Parathyroid adenoma (tissue), 2 donors: ENCODE measurements at regions not wholly inside any gene's neighbourhood (a gene's known extent, or its start where the extent isn't known, plus 50 kb on each side); places are given as distances from the start of the nearest gene placed in this dataset.
A peak's percentile ranks its signal among the peaks of the same experiment; 100 is the strongest.

Experiments
- H2AFZ ChIP-seq: fragments of 300-600 bp; sonication (generic); one replicate; pipeline ENCODE4 v1.7.0; 2017; ENCODE audit warnings: antibody characterized with exemption, mild to moderate bottlenecking
- H3K27ac ChIP-seq: fragments of 300-600 bp; sonication (generic); one replicate; pipeline ENCODE4 v1.7.0; 2017
- H3K27me3 ChIP-seq: fragments of 300-600 bp; sonication (generic); one replicate; pipeline ENCODE4 v1.7.0; 2017; ENCODE audit warnings: low read length; ENCODE audit not compliant: control insufficient read depth, insufficient read depth
- H3K36me3 ChIP-seq: fragments of 300-600 bp; sonication (generic); one replicate; pipeline ENCODE4 v1.7.0; 2017; ENCODE audit warnings: low read length; ENCODE audit not compliant: control insufficient read depth, insufficient read depth
- H3K4me1 ChIP-seq: fragments of 300-600 bp; sonication (generic); one replicate; pipeline ENCODE4 v1.7.0; 2017; ENCODE audit warnings: control low read depth
- H3K4me2 ChIP-seq: fragments of 300-600 bp; sonication (generic); one replicate; pipeline ENCODE4 v1.7.0; 2017; ENCODE audit warnings: low read length
- H3K4me3 ChIP-seq: fragments of 300-600 bp; sonication (generic); one replicate; pipeline ENCODE4 v1.7.0; 2017; ENCODE audit warnings: low read depth, low read length
- H3K79me2 ChIP-seq: fragments of 300-600 bp; sonication (generic); one replicate; pipeline ENCODE4 v1.7.0; 2017; ENCODE audit warnings: control low read depth
- H3K9ac ChIP-seq: fragments of 300-600 bp; sonication (generic); one replicate; pipeline ENCODE4 v1.7.0; 2017; ENCODE audit warnings: mild to moderate bottlenecking
- H3K9me3 ChIP-seq: fragments of 300-600 bp; sonication (generic); one replicate; pipeline ENCODE4 v1.7.0; 2017; ENCODE audit warnings: low read length; ENCODE audit not compliant: control insufficient read depth
- TF ChIP-seq, protein P1 (sequence below): fragments of 300-600 bp; sonication (generic); IDR thresholded peaks from one replicate; pipeline ENCODE4 v1.7.0; 2017; ENCODE audit warnings: antibody characterized with exemption, mild to moderate bottlenecking
- donor health status: primary hyperparathyroidism.

DNA sequence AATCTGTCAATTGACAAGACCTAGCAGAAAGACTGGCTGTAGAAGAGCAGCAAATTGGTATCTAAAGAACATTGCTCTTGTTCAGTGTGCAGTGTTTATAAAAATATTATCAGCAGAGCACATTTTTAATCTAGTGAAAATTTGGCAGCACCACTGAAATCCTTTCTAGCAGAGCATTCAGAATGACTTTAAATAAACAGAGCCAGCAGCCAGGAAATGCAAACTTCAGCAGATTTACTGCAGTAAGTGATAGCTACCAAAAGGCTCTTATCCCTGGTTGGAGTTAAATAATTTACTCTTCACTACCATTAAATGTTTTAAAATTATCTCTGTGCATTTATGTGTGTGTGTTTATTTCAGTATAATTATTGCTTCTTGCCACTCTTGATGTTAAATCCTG lies 590.9 kb upstream of the CITED2 start:
- TF ChIP-seq, protein P1, sequence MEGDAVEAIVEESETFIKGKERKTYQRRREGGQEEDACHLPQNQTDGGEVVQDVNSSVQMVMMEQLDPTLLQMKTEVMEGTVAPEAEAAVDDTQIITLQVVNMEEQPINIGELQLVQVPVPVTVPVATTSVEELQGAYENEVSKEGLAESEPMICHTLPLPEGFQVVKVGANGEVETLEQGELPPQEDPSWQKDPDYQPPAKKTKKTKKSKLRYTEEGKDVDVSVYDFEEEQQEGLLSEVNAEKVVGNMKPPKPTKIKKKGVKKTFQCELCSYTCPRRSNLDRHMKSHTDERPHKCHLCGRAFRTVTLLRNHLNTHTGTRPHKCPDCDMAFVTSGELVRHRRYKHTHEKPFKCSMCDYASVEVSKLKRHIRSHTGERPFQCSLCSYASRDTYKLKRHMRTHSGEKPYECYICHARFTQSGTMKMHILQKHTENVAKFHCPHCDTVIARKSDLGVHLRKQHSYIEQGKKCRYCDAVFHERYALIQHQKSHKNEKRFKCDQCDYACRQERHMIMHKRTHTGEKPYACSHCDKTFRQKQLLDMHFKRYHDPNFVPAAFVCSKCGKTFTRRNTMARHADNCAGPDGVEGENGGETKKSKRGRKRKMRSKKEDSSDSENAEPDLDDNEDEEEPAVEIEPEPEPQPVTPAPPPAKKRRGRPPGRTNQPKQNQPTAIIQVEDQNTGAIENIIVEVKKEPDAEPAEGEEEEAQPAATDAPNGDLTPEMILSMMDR = no peak
- no peaks in the 10 kb centered on the region for H3K27me3 ChIP-seq
- H3K4me2 ChIP-seq = peak overlapping the region; percentile 49
- no peaks in the 10 kb centered on the region for H3K9me3 ChIP-seq
- H3K4me1 ChIP-seq = peaks cover 51% of the 10 kb centered on the region
- peak overlapping the region; percentile 87 for H3K27ac ChIP-seq
- H3K9ac ChIP-seq = no peak overlapping the region
- H3K4me3 ChIP-seq = peak overlapping the region; percentile 20
- no peaks in the 10 kb centered on the region for H3K79me2 ChIP-seq
- H3K36me3 ChIP-seq = no peaks in the 10 kb centered on the region
- H2AFZ ChIP-seq = no peak overlapping the region

DNA sequence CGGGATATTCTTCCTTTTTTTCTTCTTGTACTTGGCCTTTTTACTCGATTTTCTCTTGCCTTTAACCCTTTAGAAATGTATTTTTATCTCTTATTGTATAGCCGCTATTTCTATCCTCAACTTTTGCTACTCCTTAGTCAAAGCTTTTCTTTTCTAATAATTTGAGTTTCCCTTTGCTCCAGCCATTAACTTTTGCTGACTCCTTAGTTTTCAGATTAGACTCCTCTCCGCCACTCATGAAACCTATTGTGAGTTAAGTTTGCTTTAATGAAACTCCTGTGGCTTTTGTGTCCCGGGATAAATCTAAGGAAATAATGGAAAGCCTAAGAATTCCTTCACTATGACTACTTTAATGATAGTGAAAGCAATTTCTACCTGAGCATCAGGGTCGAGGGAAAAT lies 590.3 kb upstream of the CITED2 start:
- H3K4me1 ChIP-seq = peaks cover 52% of the 10 kb centered on the region
- no peak overlapping the region for H3K9ac ChIP-seq
- peak overlapping the region; percentile 33 for H2AFZ ChIP-seq
- peak overlapping the region; percentile 87 for H3K27ac ChIP-seq
- H3K27me3 ChIP-seq = no peaks in the 10 kb centered on the region
- H3K79me2 ChIP-seq = no peaks in the 10 kb centered on the region
- TF ChIP-seq, protein P1 = no peak
- peak overlapping the region; percentile 35 for H3K4me2 ChIP-seq
- no peaks in the 10 kb centered on the region for H3K36me3 ChIP-seq
- peak overlapping the region; percentile 20 for H3K4me3 ChIP-seq
- H3K9me3 ChIP-seq = no peaks in the 10 kb centered on the region

DNA sequence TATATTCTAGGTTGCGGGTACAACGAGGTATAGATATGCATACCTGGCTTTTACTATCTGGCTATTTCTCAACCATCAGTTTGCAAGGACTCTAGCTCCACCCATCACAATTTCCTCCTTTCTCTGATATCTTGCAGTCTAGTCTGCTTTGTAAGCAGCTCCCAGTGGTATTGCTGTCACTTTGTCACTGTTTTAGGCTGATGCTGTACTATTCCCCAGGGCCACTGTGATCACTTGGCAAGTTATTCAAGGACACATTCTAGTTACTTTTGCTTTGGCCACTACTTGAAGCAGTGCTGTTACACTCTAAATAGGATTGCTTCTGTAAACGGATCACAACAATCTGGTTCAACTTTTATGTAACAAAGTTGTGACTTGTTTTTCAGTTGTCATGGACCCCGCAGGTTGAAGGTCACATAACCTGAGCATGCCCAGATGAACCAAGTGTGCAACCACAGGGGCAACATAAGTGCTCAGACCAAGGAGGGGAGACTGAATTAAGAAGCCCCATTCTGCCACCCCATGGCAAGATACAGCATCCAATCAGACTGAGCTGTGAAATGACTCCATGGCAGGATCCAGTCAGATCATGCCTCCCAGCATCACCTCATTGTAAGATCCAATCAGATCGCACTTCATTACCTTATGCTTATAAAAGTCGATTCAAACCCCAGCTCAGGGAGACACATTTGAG lies 588.4 kb upstream of the CITED2 start:
- TF ChIP-seq, protein P1 = peak; percentile 4
- Histone ChIP-seq H3K9ac (no peak overlapping the region), H3K4me3 (no peak overlapping the region), H3K4me1 (peaks cover 52% of the 10 kb centered on the region), H3K27ac (peak overlapping the region; percentile 87), H3K36me3 (no peaks in the 10 kb centered on the region), H3K27me3 (no peaks in the 10 kb centered on the region), H3K4me2 (no peak overlapping the region), H2AFZ (peak overlapping the region; percentile 54), H3K9me3 (no peaks in the 10 kb centered on the region), H3K79me2 (no peaks in the 10 kb centered on the region)

DNA sequence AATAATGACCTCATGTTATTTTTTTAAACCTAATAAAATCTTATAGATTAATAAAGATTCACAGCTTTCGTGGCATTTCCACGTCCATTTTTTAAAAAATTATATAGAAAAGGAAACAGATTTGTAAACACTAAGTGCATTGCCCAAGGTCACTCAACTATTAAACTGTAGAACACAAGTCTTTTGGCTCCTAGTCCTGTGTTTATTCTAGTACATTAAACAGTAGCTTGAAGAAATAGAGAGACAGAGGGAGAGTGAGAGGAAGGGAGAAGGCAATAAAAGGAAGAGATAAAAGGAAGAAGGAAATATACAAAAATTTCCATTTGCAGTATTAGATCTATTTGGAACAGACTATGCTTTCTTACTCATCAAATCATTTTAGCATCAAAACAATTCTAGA lies 586.7 kb upstream of the CITED2 start:
- no peaks in the 10 kb centered on the region for H3K27me3 ChIP-seq
- no peak overlapping the region for H3K4me3 ChIP-seq
- no peak overlapping the region for H3K4me2 ChIP-seq
- TF ChIP-seq, protein P1 = no peak
- no peaks in the 10 kb centered on the region for H3K79me2 ChIP-seq
- peak overlapping the region; percentile 2 for H2AFZ ChIP-seq
- H3K36me3 ChIP-seq = no peaks in the 10 kb centered on the region
- peak overlapping the region; percentile 87 for H3K27ac ChIP-seq
- peaks cover 42% of the 10 kb centered on the region for H3K4me1 ChIP-seq
- no peaks in the 10 kb centered on the region for H3K9me3 ChIP-seq
- H3K9ac ChIP-seq = no peak overlapping the region

DNA sequence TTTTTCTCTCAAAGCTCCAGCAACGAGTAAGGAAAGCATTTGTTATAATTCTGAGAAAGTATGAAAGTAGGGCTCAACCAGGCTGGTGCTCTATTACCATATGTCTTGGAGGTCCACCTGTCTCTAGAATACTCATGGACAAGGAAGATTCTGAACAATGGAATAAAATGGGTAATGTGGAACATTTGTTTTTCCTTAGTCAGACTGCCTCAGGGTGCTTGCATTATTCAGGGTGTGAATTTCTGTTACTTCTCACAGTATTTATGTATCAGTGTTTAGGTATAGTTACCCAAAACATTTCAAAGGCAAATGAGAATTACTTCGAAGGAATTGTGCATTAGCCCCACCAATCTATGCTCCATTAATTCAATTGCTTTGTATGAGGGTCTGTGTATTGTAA lies 586.2 kb upstream of the CITED2 start:
- Histone ChIP-seq H3K27ac (peak overlapping the region; percentile 87), H2AFZ (peak overlapping the region; percentile 2), H3K9me3 (no peaks in the 10 kb centered on the region), H3K4me1 (peaks cover 40% of the 10 kb centered on the region), H3K79me2 (no peaks in the 10 kb centered on the region), H3K36me3 (no peaks in the 10 kb centered on the region), H3K4me2 (peak overlapping the region; percentile 43), H3K9ac (no peak overlapping the region), H3K27me3 (no peaks in the 10 kb centered on the region), H3K4me3 (no peak overlapping the region)
- TF ChIP-seq, protein P1 = no peak
